HG03460 (cell line): ENCODE measurements at regions not wholly inside any gene's neighbourhood (a gene's known extent, or its start where the extent isn't known, plus 50 kb on each side); places are given as distances from the start of the nearest gene placed in this dataset.

Source experiments
- ATAC-seq: cut with Tn5 transposase; IDR thresholded peaks from one replicate; pipeline ENCODE4 v1.9.1; 2021; ENCODE audit not compliant: unreplicated experiment

- ATAC-seq: no peak
Observed at GRCh38 chr6:6886171-6886885, 221.4 kb upstream of the RREB1 start.

GRCh38 chr6:6886886-6887285, 220.9 kb upstream of the RREB1 start:
- ATAC-seq: no peak

- no peak for ATAC-seq
Observed at GRCh38 chr6:6889601-6890000, 218.2 kb upstream of the RREB1 start.

- no peak for ATAC-seq
Observed at GRCh38 chr6:6890400-6890858, 217.3 kb upstream of the RREB1 start.

- no peak for ATAC-seq
Observed at GRCh38 chr6:6891125-6891721, 216.5 kb upstream of the RREB1 start.

DNA sequence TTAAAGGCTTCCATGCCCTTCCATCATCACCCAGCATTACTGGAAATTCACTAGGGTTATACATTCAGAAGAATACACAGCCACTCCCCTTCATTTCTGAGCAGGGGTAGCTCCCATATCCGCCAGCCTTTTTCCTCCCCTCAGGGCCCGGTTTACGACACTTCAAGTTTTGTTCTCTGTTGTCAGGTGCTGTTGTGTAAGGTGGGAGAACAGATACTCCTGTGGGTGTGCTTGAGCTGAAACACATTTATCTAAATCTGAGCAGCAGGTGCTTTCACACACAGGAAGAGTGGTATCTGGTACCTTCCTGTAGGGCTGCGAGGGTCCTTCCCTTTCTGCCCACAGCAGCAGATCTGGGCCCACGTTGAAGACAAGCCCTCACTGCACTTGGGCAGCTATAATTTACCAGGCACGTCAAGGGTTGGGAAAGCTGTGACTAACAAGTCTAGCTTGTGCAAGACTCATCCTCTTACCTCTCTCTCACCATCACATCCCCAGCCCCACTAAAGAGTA, 215.8 kb upstream of the RREB1 start:
- no peak for ATAC-seq

DNA sequence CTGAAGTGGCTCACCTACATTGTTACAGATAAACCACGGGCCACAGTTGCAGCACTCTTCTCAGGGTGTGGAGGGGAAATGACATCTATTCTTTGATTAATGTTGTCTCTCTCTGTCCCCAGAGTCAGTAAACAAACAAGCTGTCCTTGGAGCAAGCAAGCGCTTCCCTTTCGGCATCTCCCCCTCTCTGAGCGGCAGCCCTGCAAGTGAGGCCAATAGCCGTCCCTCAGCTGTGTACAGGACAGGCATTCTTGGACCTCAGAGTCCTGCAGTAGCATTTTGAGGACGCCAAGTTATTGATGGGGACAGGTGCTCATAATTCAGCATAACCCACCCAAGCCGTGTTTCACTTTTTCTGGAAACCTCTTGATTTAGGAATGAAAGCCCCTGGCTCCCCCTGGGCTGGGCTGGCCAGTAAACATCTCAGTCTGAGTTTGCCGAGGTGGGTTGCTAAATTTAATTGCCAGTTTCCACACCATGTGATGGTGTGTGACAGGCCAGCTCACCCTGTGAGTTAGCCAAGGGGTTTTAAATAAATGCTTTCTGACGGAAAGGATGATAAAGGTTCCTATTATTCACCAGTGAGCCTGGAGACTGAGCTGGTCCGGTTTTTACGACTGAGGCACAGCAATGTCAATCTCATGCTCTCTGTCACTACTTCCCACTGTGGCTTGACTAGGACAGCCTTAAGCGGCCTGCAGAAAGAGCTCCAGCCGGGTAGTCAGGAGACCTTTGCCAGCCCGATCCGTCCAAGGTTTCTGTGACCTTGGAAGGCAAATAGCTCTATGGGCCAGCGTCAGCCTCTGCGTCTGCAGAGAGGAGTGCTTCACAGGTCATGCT, 214.8 kb upstream of the RREB1 start:
- no peak for ATAC-seq

GRCh38 chr6:6893701-6894100, 214.1 kb upstream of the RREB1 start:
- ATAC-seq: no peak

DNA sequence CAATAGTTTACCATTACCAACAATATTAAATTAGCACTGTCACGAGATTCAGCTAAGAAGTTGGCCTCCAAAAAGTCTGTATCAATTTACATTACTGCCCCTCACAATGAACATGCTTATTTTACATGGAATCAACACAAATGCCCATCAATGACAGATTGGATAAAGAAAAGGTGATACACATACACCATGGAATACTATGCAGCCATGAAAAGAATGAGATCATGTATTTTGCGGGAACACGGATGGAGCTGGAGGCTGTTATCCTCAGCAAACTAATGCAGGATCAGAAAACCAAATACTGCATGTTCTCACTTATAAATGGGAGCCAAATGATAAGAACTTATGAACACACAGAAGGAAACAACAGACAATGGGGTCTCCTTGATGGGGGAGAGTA, 211.8 kb upstream of the RREB1 start:
- ATAC-seq: no peak

- no peak for ATAC-seq
Observed at GRCh38 chr6:6897140-6897539, 210.6 kb upstream of the RREB1 start.

DNA sequence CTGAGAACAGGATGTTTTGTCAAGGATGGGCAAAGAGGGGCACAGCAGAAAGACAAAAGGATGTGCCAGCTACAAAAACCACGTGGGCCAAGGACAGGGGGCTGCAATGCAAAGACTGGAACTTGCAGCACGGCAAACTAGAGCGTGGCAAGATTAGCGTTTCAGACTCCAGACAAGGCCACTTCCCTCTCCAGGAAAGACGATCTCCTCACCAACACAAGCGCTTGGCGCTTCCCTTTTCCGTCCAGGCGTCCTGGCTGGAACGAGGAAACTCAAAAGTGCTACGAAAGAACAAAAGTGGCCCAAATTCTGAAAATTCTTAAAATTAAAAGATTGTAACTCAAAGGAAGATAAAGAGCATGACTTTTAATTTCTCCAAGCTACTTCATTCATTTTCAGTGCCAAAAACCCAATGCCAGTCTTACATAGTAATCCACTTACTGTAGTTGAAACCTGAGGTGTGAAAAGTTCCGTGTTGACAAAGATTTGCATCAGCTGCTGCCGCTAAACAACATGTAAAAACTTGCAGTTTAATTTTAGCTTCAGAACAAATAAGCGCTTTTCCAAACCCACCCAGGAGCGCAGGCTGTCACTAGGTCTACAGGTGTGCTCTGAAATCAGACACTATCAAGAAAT, 207.1 kb upstream of the RREB1 start:
- ATAC-seq: no peak

- no peak for ATAC-seq
Observed at GRCh38 chr6:6901205-6901719, 206.5 kb upstream of the RREB1 start.

- no peak for ATAC-seq
Observed at GRCh38 chr6:6901945-6902344, 205.8 kb upstream of the RREB1 start.

DNA sequence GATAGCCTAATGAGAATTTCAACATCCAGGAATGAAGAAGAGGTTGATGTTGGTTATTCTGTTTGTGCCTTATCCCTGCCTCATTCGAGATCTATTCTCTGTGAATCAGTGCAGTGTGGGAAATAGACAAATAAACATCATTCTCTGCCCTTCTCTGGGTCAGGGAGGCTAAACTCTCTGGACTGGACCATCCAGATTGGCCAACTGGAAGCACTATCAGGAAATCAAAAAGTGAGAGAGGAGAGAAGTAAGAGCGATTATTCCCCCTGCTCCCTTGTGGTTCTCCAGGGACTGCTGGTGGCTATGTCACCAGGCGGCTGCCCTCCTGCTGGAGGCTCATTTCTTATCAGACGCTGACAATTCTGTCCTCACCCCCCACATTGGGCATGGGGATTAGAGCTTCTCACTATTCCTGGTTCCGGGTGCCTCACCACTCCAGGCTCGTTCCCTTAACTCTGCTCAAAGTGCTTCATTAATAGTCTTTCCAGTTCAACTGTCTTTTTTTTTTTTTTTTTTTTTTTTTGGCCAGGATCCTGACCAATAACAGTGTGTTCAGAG, 201.7 kb upstream of the RREB1 start:
- ATAC-seq: no peak

DNA sequence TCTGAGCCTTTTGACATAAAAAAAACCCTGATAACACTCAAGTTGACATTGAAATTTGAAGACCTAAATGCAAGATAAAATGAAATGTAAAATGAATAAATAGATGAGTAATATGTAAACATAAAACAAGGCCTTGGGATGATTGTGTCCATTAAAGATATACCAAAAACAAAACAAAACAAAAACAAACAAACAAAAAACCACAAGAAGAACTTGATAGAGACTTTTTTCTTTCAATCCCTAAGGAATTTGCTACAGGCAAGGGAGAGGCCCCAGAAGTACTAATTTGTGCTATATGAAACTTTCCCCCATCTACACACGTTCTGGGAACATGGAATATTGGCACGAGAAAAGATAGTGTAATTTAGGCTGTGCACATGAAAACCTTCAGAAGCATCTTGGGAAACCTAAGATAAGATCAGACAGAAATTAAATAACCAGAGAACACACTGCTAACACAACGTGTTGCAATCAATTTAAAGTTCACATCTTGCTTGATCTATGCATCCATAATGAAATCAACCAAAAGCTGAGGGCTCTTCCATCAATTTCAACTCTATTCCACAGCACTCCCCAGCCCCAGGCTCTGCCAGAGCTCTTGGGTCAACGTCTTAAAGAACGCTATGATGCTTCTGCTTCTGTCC, 201.1 kb upstream of the RREB1 start:
- no peak for ATAC-seq

GRCh38 chr6:6907286-6907685, 200.5 kb upstream of the RREB1 start:
- ATAC-seq: no peak

GRCh38 chr6:6908121-6908520, 199.6 kb upstream of the RREB1 start:
- ATAC-seq: no peak

- no peak for ATAC-seq
Observed at GRCh38 chr6:6909111-6909510, 198.7 kb upstream of the RREB1 start.

DNA sequence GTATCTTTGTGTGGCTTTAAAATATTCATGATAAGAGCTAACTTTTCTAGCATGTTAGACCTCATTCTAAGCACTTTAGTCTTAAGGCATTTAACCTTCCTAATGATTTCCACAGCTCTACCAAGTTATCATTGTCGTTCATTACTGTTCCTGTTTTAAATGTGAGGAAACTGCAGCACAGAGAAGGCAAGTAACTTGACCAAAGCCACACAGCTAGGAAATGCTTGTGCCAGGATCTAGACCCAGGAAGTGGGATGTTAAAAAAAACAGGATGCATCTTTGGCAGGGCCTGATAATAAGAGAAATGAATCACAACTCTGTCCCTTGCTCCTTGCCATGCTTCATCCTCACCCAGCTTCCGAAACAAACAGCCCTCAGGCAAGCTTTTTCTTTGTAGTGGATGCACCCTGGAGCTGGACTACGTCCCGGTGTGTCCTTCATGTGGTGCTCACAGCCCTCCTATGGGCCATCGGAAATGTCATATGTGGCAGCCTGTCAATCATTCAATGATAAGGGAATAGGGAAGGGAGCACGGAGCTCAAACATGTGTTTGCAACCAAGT, 196.9 kb upstream of the RREB1 start:
- no peak for ATAC-seq

DNA sequence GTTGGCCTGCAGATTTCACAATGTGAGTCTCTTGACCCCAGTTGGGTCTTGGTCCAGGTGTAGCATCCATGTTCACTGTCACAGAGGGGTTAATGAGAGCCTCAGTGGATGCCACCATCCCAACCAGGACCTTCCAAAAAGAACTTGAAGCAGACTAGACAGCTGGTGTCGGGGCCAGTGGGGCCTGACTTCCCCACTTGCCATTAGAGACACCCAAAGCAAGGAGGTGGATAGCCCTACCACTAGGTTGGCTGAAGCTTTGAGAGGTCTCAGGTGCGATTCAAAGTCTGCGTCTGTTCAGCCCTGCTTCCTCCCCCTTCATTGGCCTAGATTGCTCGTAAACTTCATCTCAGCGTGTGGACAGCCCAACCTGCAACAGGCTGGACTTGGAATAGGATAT, 196.4 kb upstream of the RREB1 start:
- ATAC-seq: no peak
